Activated naive CD8-positive, alpha-beta T cell treated with anti-CD3 and anti-CD28 coated beads, Interleukin-2, amount 50 U/mL, for 24 hours (primary cell): ENCODE measurements at regions not wholly inside any gene's neighbourhood (a gene's known extent, or its start where the extent isn't known, plus 50 kb on each side); places are given as distances from the start of the nearest gene placed in this dataset.
"Not testable (repeated sequence)": the region's sequence is repeated elsewhere in the genome, so short reads cannot be mapped to it uniquely, and the experiment has no call there.

ENCODE experiments used
- ATAC-seq: fragments of 150-1000 bp; cut with Tn5 transposase; one replicate; pipeline ENCODE4 v1.10.0; 2021
- DNase-seq: peaks from one replicate; pipeline ENCODE4 v3.0.0; 2021
- H3K27ac Mint-ChIP-seq: one replicate; pipeline ENCODE4 v1.8.0; 2021; ENCODE audit warnings: mild to moderate bottlenecking, mixed read lengths
- H3K27me3 Mint-ChIP-seq: one replicate; pipeline ENCODE4 v1.8.0; 2021; ENCODE audit warnings: mixed read lengths
- H3K36me3 Mint-ChIP-seq: one replicate; pipeline ENCODE4 v1.8.0; 2021; ENCODE audit warnings: low read depth, mixed read lengths
- H3K4me1 Mint-ChIP-seq: one replicate; pipeline ENCODE4 v1.8.0; 2021; ENCODE audit warnings: mixed read lengths
- H3K4me3 Mint-ChIP-seq: one replicate; pipeline ENCODE4 v1.8.0; 2021; ENCODE audit warnings: mild to moderate bottlenecking, moderate library complexity, mixed read lengths
- H3K9me3 Mint-ChIP-seq: one replicate; pipeline ENCODE4 v1.8.0; 2021; ENCODE audit warnings: mixed read lengths

DNA sequence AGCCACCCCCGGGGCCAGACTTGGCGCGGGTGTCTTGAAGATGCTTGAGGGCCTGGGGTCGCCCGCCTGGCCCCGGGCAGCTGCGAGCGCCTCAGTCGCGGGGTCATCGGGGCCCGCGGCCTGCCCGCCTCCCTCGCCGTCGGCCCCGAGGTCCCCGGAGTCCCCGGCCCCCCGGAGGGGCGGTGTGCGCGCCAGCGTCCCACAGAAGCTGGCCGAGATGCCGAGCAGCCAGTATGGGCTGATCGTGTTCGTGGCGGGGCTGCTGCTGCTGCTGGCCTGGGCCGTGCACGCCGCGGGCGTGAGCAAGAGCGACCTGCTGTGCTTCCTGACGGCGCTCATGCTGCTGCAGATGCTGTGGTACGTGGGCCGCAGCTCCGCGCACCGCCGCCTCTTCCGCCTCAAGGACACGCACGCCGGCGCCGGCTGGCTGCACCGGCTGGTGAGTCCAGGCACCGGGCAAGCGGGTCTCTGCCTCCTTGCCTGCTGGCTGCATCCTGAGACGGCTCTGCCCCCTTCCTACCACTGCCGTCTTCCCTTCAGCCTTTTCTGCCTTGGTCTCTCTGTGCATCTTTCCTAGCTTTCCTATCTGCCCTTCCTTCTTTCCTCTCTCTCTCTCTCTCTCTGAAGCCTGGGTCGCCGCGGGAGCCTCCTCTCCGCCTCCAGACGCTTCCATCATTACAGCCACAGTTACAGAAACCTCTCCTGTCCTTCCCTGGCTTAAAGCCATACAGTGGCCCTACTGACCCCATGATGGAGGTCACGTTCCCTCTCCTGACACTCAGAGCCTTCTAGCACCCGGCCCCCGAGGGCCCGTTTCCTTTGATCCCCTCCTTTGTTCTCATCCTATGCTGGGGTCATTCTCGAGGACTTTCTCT lies 2898.2 kb downstream of the RPIA start:
- H3K27ac Mint-ChIP-seq, H3K4me1 Mint-ChIP-seq, DNase-seq, H3K4me3 Mint-ChIP-seq, ATAC-seq, H3K36me3 Mint-ChIP-seq: not testable (repeated sequence)
- Mint-ChIP-seq H3K27me3 (peaks cover 16% of the 10 kb centered on the region), H3K9me3 (peaks cover 12% of the 10 kb centered on the region)

DNA sequence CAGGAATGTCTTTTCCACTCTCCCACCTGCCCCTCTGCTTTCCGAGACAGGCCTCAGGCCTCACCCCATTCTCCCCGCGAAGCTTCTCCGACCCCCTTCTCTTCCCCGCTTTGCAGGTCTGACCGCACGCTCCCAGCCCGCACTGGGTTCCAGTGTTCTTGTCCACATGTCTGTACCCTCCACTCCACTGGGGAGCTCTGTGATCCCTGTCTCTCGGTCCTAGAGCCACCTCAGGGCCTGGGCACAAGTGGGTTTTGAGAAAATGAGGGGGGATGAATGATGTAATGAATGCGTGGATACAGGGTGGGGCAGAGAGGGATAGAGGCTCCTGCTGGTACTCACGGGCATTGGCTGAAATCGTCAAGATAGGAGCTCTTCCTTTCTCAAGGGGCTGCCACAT lies 2898.9 kb downstream of the RPIA start:
- ATAC-seq, DNase-seq, H3K9me3 Mint-ChIP-seq, H3K27ac Mint-ChIP-seq, H3K36me3 Mint-ChIP-seq, H3K4me1 Mint-ChIP-seq, H3K4me3 Mint-ChIP-seq: not testable (repeated sequence)
- H3K27me3 Mint-ChIP-seq, result peaks cover 15% of the 10 kb centered on the region

DNA sequence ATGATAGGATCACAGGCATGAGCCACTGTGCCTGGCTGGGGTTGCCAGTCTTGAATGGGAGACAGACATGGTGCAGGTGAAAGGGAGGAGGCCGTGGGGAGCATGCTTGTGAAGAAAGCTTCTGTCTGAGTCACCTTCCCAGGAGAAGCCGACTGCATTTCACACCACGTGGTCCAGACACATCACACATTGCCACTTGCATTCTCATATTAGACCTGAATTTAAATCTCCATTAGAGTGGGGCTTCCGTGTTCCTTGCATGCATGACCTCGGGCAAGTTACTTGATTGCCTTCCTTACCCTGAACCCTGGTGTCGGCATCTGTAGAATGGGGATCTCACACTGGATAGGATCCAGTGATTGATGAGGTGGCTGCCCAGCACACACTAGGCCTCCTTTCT lies 2899.6 kb downstream of the RPIA start:
- H3K36me3 Mint-ChIP-seq, H3K9me3 Mint-ChIP-seq, H3K27ac Mint-ChIP-seq, H3K4me1 Mint-ChIP-seq, H3K4me3 Mint-ChIP-seq, ATAC-seq, DNase-seq: not testable (repeated sequence)
- H3K27me3 Mint-ChIP-seq, result peaks cover 14% of the 10 kb centered on the region

DNA sequence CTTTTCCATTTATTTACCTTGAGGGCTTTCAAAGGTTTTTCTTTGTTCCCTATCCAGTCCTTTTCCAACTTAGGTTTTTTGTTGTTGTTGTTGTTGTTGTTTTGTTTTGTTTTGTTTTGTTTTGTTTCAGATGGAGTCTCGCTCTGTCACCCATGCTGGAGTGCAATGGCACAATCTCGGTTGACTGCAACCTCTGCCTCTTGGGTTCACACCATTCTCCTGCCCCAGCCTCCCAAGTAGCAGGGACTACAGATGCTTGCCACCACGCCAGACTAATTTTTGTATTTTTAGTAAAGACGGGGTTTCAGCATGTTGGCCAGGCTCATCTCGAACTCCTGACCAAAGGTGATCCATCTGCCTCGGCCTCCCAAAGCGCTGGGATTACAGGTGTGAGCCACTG lies 2906.0 kb downstream of the RPIA start:
- H3K4me1 Mint-ChIP-seq, H3K27me3 Mint-ChIP-seq, ATAC-seq, H3K36me3 Mint-ChIP-seq, H3K9me3 Mint-ChIP-seq, DNase-seq, H3K27ac Mint-ChIP-seq, H3K4me3 Mint-ChIP-seq: not testable (repeated sequence)

DNA sequence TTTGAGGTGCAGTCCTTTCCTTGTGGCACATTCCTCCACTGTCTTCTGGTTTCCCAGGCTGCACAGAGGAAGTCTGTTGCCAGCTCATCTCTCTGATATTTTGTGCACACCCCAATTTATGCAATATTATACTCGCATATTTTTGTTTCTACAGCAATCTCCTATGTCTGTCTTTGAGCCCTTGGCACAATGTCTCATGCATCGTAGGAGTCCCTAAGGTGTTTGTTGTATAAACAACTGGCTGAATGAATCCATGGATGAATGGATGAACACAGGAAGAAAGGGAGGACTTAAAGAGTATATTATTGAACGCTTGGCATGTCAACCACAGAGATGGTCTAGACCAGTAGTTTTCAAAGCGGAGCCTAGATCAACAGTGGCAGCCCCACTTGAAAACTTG lies 2907.0 kb downstream of the RPIA start:
- not testable (repeated sequence) for H3K27me3 Mint-ChIP-seq, H3K4me1 Mint-ChIP-seq, H3K4me3 Mint-ChIP-seq, H3K27ac Mint-ChIP-seq, H3K36me3 Mint-ChIP-seq, H3K9me3 Mint-ChIP-seq, DNase-seq, ATAC-seq

DNA sequence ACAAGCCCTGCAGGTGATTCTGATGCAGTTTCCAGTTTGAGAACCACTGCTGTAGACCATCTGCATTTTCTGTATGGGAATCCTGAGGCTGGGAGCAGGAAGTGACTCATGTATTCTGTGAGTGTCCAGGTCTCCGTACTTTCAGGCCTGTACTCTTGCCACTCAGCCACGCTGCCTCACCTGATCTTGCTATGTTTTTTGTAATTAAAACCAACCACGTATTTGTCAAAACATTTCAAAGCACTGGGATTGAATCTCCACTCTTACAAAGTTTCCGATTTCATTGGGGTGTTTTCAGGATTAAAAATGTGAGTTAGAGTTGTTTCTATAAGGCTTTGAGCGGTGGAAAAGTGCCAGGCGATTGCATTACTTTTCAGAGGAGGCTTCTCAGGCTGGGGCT lies 2907.5 kb downstream of the RPIA start:
- not testable (repeated sequence) for H3K27me3 Mint-ChIP-seq, ATAC-seq, DNase-seq, H3K27ac Mint-ChIP-seq, H3K9me3 Mint-ChIP-seq, H3K36me3 Mint-ChIP-seq, H3K4me1 Mint-ChIP-seq, H3K4me3 Mint-ChIP-seq

DNA sequence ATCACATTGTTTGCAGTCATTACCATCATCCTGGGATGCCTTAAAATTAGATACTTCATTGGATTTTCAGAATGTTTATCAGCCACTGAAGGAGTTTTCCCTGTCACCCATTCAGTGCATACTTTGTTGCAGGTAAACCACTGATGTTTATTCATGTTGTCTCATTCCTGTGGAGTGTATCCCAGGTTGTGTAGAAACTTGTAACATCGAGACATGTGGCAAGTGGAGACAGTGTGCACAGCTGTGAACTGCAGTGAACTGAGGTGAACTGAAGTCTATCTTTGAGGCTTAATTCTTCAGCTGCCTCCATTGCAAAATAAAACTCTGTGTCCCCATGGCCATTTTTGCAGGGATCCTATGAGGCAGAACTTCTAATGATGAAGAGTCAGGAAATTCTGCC lies 2911.4 kb downstream of the RPIA start:
- H3K36me3 Mint-ChIP-seq, H3K9me3 Mint-ChIP-seq, H3K4me1 Mint-ChIP-seq, DNase-seq, H3K4me3 Mint-ChIP-seq, ATAC-seq, H3K27me3 Mint-ChIP-seq, H3K27ac Mint-ChIP-seq: not testable (repeated sequence)

GRCh38 chr2:91603996-91604395 lies 2912.5 kb downstream of the RPIA start:
- H3K36me3 Mint-ChIP-seq, H3K4me1 Mint-ChIP-seq, DNase-seq, H3K27ac Mint-ChIP-seq, ATAC-seq, H3K27me3 Mint-ChIP-seq, H3K9me3 Mint-ChIP-seq, H3K4me3 Mint-ChIP-seq: not testable (repeated sequence)

GRCh38 chr2:91604629-91605028 lies 2913.2 kb downstream of the RPIA start:
- ATAC-seq, H3K27ac Mint-ChIP-seq, H3K4me3 Mint-ChIP-seq, H3K9me3 Mint-ChIP-seq, H3K4me1 Mint-ChIP-seq, DNase-seq, H3K36me3 Mint-ChIP-seq, H3K27me3 Mint-ChIP-seq: not testable (repeated sequence)

DNA sequence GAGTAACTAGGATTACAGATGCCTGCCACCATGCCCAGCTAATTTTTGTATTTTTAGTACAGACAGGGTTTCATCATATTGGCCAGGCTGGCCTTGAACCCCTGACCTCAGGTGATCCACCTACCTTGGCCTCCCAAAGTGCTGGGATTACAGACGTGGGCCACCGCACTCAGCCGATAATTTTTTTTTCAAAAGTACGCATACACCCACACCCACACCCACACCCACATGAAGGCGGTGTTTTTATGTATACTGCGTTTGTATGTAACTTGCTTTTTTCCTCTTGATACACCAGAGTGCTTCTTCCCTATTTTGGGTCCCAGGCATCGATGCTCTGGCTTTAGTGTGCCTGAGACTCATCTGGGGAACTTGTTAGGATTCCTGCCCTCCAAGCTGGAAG lies 2932.3 kb downstream of the RPIA start:
- not testable (repeated sequence) for H3K4me3 Mint-ChIP-seq, H3K4me1 Mint-ChIP-seq, ATAC-seq, H3K9me3 Mint-ChIP-seq, H3K27me3 Mint-ChIP-seq, H3K27ac Mint-ChIP-seq, DNase-seq, H3K36me3 Mint-ChIP-seq

- not testable (repeated sequence) for H3K27ac Mint-ChIP-seq, DNase-seq, ATAC-seq, H3K4me1 Mint-ChIP-seq, H3K27me3 Mint-ChIP-seq, H3K9me3 Mint-ChIP-seq, H3K4me3 Mint-ChIP-seq, H3K36me3 Mint-ChIP-seq
These were observed 2937.0 kb downstream of the RPIA start for GRCh38 chr2:91628471-91628870.

DNA sequence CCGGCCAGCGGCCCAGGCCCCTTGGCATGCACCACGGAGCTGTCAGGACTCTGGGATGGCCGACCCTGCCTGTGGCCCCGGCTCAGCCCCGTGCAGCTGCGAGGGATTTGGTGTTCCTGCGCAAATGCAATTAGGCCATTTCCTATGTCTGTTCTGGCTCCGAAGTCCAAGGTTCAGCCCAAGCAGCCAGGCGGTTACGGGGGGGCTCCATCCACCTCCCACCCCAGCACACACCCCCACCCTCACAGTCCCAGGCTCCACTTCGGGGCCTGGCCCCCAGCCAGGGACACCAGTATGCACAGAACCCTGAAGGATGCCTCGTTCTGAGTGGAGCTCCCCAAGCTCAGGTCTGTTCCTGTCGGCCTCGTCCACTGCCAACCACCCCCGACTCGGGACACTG lies 2965.7 kb downstream of the RPIA start:
- not testable (repeated sequence) for H3K9me3 Mint-ChIP-seq, DNase-seq, H3K27me3 Mint-ChIP-seq

DNA sequence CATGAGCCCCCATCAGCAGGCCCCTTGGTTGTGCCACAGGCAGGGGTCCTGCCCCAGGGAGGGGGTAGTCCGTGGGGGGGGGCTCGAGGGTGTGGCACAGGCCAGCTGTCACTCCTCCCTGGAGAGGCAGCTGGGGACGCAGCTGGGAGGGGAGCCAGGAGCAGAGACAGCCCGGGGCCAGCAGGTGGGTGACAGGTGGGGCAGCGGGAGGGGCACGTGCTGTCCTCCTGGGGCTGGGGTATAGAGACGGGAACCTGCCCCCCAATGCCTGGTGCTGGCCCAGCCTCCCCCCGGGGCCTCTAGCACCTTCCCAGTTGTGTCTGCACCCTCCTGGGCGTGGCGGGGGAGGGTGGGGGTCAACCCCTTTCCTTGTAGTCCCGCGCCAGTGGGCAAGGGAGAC lies 2966.9 kb downstream of the RPIA start:
- not testable (repeated sequence) for H3K36me3 Mint-ChIP-seq, H3K4me3 Mint-ChIP-seq, H3K27ac Mint-ChIP-seq, H3K4me1 Mint-ChIP-seq, H3K27me3 Mint-ChIP-seq, DNase-seq, H3K9me3 Mint-ChIP-seq, ATAC-seq

More for the DNA sequence above, 2965.7 kb downstream of the RPIA start:
- H3K4me3 Mint-ChIP-seq, H3K27ac Mint-ChIP-seq, ATAC-seq, H3K4me1 Mint-ChIP-seq, H3K36me3 Mint-ChIP-seq: not testable (repeated sequence)

- H3K27ac Mint-ChIP-seq, H3K27me3 Mint-ChIP-seq, ATAC-seq, H3K36me3 Mint-ChIP-seq, H3K4me3 Mint-ChIP-seq, H3K9me3 Mint-ChIP-seq, H3K4me1 Mint-ChIP-seq, DNase-seq: not testable (repeated sequence)
These were observed 2967.9 kb downstream of the RPIA start for GRCh38 chr2:91659189-91659916.

DNA sequence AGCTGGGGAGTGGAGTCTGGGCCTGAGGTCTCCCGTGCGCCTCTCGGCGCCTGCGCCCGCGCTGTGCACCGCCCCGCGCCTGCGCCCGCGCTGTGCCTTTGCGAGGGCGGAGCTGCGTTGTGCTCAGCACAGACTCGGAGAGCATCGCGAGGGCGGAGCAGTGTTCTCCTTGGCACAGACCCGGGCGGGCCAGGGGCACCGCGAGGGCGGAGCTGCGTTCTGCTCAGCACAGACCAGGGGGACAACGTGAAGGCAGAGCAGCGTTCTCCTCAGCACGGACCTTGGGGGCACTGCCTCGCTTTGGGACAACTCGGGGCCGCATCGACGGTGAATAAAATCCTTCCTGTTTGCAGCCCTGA lies 2968.4 kb downstream of the RPIA start:
- DNase-seq, H3K4me1 Mint-ChIP-seq, H3K4me3 Mint-ChIP-seq, H3K27me3 Mint-ChIP-seq, H3K27ac Mint-ChIP-seq, H3K9me3 Mint-ChIP-seq, H3K36me3 Mint-ChIP-seq: not testable (repeated sequence)
- ATAC-seq, result peak; percentile 73
